ENCODE measurements at regions not wholly inside any gene's neighbourhood (a gene's known extent, or its start where the extent isn't known, plus 50 kb on each side); places are given as distances from the start of the nearest gene placed in this dataset.

- Mint-ChIP-seq H3K27ac (ENCODE audit: unreplicated experiment) (no peak overlapping the region), H3K4me3 (ENCODE audit: unreplicated experiment) (no peak overlapping the region), H3K27me3 (ENCODE audit: unreplicated experiment) (no peaks in the 10 kb centered on the region), H3K4me1 (ENCODE audit: low read depth, unreplicated experiment) (no peaks in the 10 kb centered on the region), H3K9me3 (ENCODE audit: unreplicated experiment) (no peaks in the 10 kb centered on the region), H3K36me3 (ENCODE audit: unreplicated experiment) (no peaks in the 10 kb centered on the region)
- no peak for DNase-seq
- no peak for TF ChIP-seq CTCF (IDR thresholded peaks at IDR 0.05; ENCODE audit: partially characterized antibody, unreplicated experiment)
Observed at GRCh38 chr13:40333226-40333625, 333.2 kb downstream of the FOXO1 start.

GRCh38 chr13:40334031-40334430 is 332.4 kb downstream of the FOXO1 start:
- H3K4me1 Mint-ChIP-seq (ENCODE audit: low read depth, unreplicated experiment): no peaks in the 10 kb centered on the region
- no peaks in the 10 kb centered on the region for H3K36me3 Mint-ChIP-seq (ENCODE audit: unreplicated experiment)
- TF ChIP-seq CTCF (IDR thresholded peaks at IDR 0.05; ENCODE audit: partially characterized antibody, unreplicated experiment): no peak
- no peak overlapping the region for H3K27ac Mint-ChIP-seq (ENCODE audit: unreplicated experiment)
- no peaks in the 10 kb centered on the region for H3K9me3 Mint-ChIP-seq (ENCODE audit: unreplicated experiment)
- no peaks in the 10 kb centered on the region for H3K27me3 Mint-ChIP-seq (ENCODE audit: unreplicated experiment)
- no peak for DNase-seq
- no peak overlapping the region for H3K4me3 Mint-ChIP-seq (ENCODE audit: unreplicated experiment)

- TF ChIP-seq CTCF (IDR thresholded peaks at IDR 0.05; ENCODE audit: partially characterized antibody, unreplicated experiment): no peak
- Mint-ChIP-seq H3K4me3 (ENCODE audit: unreplicated experiment) (no peak overlapping the region), H3K27ac (ENCODE audit: unreplicated experiment) (no peak overlapping the region), H3K27me3 (ENCODE audit: unreplicated experiment) (no peaks in the 10 kb centered on the region), H3K9me3 (ENCODE audit: unreplicated experiment) (no peaks in the 10 kb centered on the region), H3K4me1 (ENCODE audit: low read depth, unreplicated experiment) (no peaks in the 10 kb centered on the region), H3K36me3 (ENCODE audit: unreplicated experiment) (no peaks in the 10 kb centered on the region)
- no peak for DNase-seq
Observed at GRCh38 chr13:40334616-40335015, 331.8 kb downstream of the FOXO1 start.

GRCh38 chr13:40336228-40337221 is 329.9 kb downstream of the FOXO1 start:
- Mint-ChIP-seq H3K27ac (ENCODE audit: unreplicated experiment) (no peak overlapping the region), H3K27me3 (ENCODE audit: unreplicated experiment) (no peaks in the 10 kb centered on the region), H3K36me3 (ENCODE audit: unreplicated experiment) (no peaks in the 10 kb centered on the region), H3K4me1 (ENCODE audit: low read depth, unreplicated experiment) (no peaks in the 10 kb centered on the region), H3K9me3 (ENCODE audit: unreplicated experiment) (no peaks in the 10 kb centered on the region), H3K4me3 (ENCODE audit: unreplicated experiment) (no peak overlapping the region)
- DNase-seq: no peak
- no peak for TF ChIP-seq CTCF (IDR thresholded peaks at IDR 0.05; ENCODE audit: partially characterized antibody, unreplicated experiment)

- Mint-ChIP-seq H3K27ac (ENCODE audit: unreplicated experiment) (no peak overlapping the region), H3K9me3 (ENCODE audit: unreplicated experiment) (no peaks in the 10 kb centered on the region), H3K27me3 (ENCODE audit: unreplicated experiment) (peaks cover 1% of the 10 kb centered on the region), H3K4me1 (ENCODE audit: low read depth, unreplicated experiment) (no peaks in the 10 kb centered on the region), H3K36me3 (ENCODE audit: unreplicated experiment) (peaks cover 4% of the 10 kb centered on the region), H3K4me3 (ENCODE audit: unreplicated experiment) (no peak overlapping the region)
- no peak for DNase-seq
- no peak for TF ChIP-seq CTCF (IDR thresholded peaks at IDR 0.05; ENCODE audit: partially characterized antibody, unreplicated experiment)
Observed at GRCh38 chr13:40337651-40338050, 328.8 kb downstream of the FOXO1 start.

All from glutamatergic neuron (in vitro differentiated cells).